HPDE6-E6E7 (cell line): ENCODE measurements at regions not wholly inside any gene's neighbourhood (a gene's known extent, or its start where the extent isn't known, plus 50 kb on each side); places are given as distances from the start of the nearest gene placed in this dataset.

Experiments used
- DNase-seq: peaks from one replicate; pipeline ENCODE4 v3.0.0; 2011; ENCODE audit warnings: missing footprints; ENCODE audit errors: extremely low spot score

GRCh38 chr11:119474682-119475596 is 52.0 kb upstream of the THY1 start:
- peak; percentile 57 for DNase-seq

- DNase-seq, result no peak
Measured at GRCh38 chr11:119473901-119474681, 51.1 kb upstream of the THY1 start.

- no peak for DNase-seq
Measured at GRCh38 chr11:119473226-119473625, 50.3 kb upstream of the THY1 start.

- DNase-seq, result no peak
Measured at GRCh38 chr11:119472856-119473222, 49.9 kb upstream of the THY1 start.
